ENCODE measurements at regions not wholly inside any gene's neighbourhood (a gene's known extent, or its start where the extent isn't known, plus 50 kb on each side); places are given as distances from the start of the nearest gene placed in this dataset.

DNA sequence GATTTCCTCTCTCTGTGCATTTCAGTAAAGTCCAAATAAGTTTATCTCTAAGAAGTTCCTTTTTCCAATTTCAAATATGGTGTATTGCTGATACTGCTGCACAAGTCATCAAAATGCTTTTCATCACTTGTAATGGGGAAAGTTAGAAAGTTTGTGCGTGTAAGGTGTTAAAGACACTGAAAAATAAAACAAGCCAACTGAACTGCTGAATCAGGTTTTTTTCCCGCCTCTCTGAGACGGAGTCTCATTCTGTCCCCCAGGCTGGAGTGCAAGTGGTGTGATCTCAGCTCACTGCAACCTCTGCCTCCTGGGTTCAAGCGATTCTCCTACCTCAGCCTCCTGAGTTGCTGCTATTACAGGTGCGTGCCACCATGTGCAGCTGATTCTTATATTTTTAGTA, 400.9 kb downstream of the LRRC70 start:
- no peak for TF ChIP-seq POLR2A (IDR thresholded peaks at IDR 0.05; ENCODE audit: low read length)
- TF ChIP-seq GATA1 (IDR thresholded peaks at IDR 0.05; ENCODE audit: low read depth, low read length): no peak
